HEK293 (cell line): ENCODE measurements at regions not wholly inside any gene's neighbourhood (a gene's known extent, or its start where the extent isn't known, plus 50 kb on each side); places are given as distances from the start of the nearest gene placed in this dataset.

Experiments used
- CTCF ChIA-PET: fragments of 350-600 bp; formaldehyde crosslinking; extraction: SDS; loops from one replicate; lab custom pipeline; 2021; ENCODE audit warnings: antibody characterized with exemption; lab: Yijun Ruan, JAX
- POLR2A ChIA-PET: fragments of 300-600 bp; formaldehyde crosslinking; extraction: SDS; loops from one replicate; lab custom pipeline; 2020; ENCODE audit warnings: antibody characterized with exemption, inconsistent platforms; lab: Yijun Ruan, JAX
- H3K27ac ChIP-seq: fragments of 200-500 bp; sonication (Bioruptor generic); 2 replicates; pipeline ENCODE4 v1.5.1; 2014; ENCODE audit warnings: low read depth, low read length, control low read depth, inconsistent platforms; ENCODE audit errors: extremely low read depth
- H3K36me3 ChIP-seq, 2 experiments: fragments of 200-500 bp in 1 of 2; sonication (Bioruptor generic) in 1 of 2; 1 replicate in 1 of 2; 2 replicates in 1 of 2; pipeline ENCODE4 v1.5.1; 2014 to 2017; ENCODE audit warnings: inconsistent platforms in 2 of 2, low read length in 2 of 2; ENCODE audit not compliant: control insufficient read depth in 2 of 2, insufficient read depth in 1 of 2
- H3K4me1 ChIP-seq: fragments of 200-500 bp; sonication (Bioruptor generic); 2 replicates; pipeline ENCODE4 v1.5.1; 2014; ENCODE audit warnings: mild to moderate bottlenecking, low read length, inconsistent platforms; ENCODE audit not compliant: control insufficient read depth, insufficient read depth
- H3K4me3 ChIP-seq: 2 replicates; pipeline ENCODE4 v1.5.1; 2011; ENCODE audit warnings: low read depth, mild to moderate bottlenecking, control low read depth, low read length, moderate library complexity
- H3K9me3 ChIP-seq: fragments of 200-500 bp; sonication (Bioruptor generic); 2 replicates; pipeline ENCODE4 v1.5.1; 2014; ENCODE audit warnings: low read depth, low read length, inconsistent platforms; ENCODE audit not compliant: control insufficient read depth, insufficient read depth
- MYNN ChIP-seq: fragments of 450-650 bp; formaldehyde crosslinking; IDR thresholded peaks from 2 replicates; pipeline ENCODE4 v1.5.1; 2016; ENCODE audit warnings: missing biosample characterization, missing genetic modification characterization, borderline replicate concordance
- MZF1 ChIP-seq: fragments of 450-650 bp; formaldehyde crosslinking; IDR thresholded peaks from 2 replicates; pipeline ENCODE4 v1.5.1; 2017; ENCODE audit warnings: missing biosample characterization, missing genetic modification characterization, borderline replicate concordance
- YY1 ChIP-seq: fragments of 450-650 bp; formaldehyde crosslinking; IDR thresholded peaks from 2 replicates; pipeline ENCODE4 v1.5.1; 2018; ENCODE audit warnings: missing biosample characterization, missing genetic modification characterization
- ZNF416 ChIP-seq: fragments of 450-650 bp; formaldehyde crosslinking; IDR thresholded peaks from 2 replicates; pipeline ENCODE4 v1.5.1; 2016; ENCODE audit warnings: missing biosample characterization, missing genetic modification characterization
- ZNF571 ChIP-seq: fragments of 450-650 bp; formaldehyde crosslinking; IDR thresholded peaks from 2 replicates; pipeline ENCODE4 v1.5.0; 2017; ENCODE audit warnings: missing biosample characterization, missing genetic modification characterization
- ZNF585B ChIP-seq: fragments of 450-650 bp; formaldehyde crosslinking; IDR thresholded peaks from 2 replicates; pipeline ENCODE4 v1.5.1; 2016; ENCODE audit warnings: missing biosample characterization, missing genetic modification characterization
- ZNF792 ChIP-seq: fragments of 450-650 bp; formaldehyde crosslinking; IDR thresholded peaks from 2 replicates; pipeline ENCODE4 v1.5.1; 2016; ENCODE audit warnings: missing biosample characterization, missing genetic modification characterization
- TF ChIP-seq, protein P1 (sequence below): fragments of 450-650 bp; formaldehyde crosslinking; IDR thresholded peaks from 2 replicates; pipeline ENCODE4 v1.5.1; 2017; ENCODE audit warnings: missing biosample characterization, missing genetic modification characterization
- TF ChIP-seq, protein P2 (sequence below): fragments of 450-650 bp; formaldehyde crosslinking; IDR thresholded peaks from 2 replicates; pipeline ENCODE4; 2016; ENCODE audit warnings: missing biosample characterization, missing genetic modification characterization
- TF ChIP-seq, protein P3 (sequence below): fragments of 450-650 bp; formaldehyde crosslinking; IDR thresholded peaks from 2 replicates; pipeline ENCODE4 v1.5.1; 2017; ENCODE audit warnings: missing biosample characterization, missing genetic modification characterization
- TF ChIP-seq, protein P4 (sequence below): fragments of 450-650 bp; formaldehyde crosslinking; conservative IDR thresholded peaks from 2 replicates; pipeline ENCODE4 v1.5.1; 2016; ENCODE audit warnings: low read depth, missing biosample characterization, missing genetic modification characterization

DNA sequence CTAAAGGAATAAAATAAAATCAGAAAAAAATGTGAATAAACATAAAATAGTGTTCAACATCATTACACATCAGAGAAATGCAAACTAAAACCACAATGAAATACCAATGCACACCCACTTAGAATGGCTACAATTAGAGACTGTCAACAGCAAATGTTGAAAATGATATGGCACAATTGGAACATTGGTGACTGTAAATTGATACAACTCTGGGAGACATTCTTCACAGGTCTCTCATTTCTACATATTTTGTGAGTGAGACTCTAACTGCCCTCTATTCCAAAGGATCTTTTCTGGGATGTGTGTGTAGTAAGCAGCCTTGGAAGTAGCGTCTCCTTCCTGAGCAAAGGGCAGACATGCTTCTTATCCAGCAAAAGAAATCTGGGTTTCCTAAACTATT is 323.0 kb downstream of the FBXO15 start:
- no peaks in the 10 kb centered on the region for H3K4me1 ChIP-seq
- TF ChIP-seq ZNF571 (tag by site-specific recombination), result no peak
- no peaks in the 10 kb centered on the region for H3K36me3 ChIP-seq
- ChIA-PET POLR2A (no interaction called here), CTCF (interaction anchor here (1.3 kb wide), 1 partner anchor 18 kb away, joined by 4 read pairs; no protein-coding TSS in a partner anchor)
- no peaks in the 10 kb centered on the region for H3K9me3 ChIP-seq
- H3K4me3 ChIP-seq, result no peak overlapping the region
- no peak overlapping the region for H3K27ac ChIP-seq

DNA sequence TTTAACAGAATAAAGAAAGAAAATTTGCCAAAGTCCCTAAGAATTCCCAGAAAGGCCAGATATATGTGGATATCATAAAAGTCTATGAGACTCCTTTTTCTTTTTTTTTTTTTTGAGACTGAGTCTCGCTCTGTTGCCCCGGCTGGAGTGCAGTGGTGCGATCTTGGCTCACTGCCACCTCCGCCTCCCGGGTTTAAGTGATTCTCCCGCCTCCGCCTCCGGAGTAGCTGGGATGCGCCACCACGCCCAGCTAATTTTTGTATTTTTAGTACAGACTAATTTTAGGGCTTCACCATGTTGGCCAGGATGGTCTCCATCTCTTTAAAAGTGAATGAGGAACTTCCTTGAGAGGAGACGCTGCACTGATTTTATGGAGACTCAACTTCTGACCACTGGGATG is 335.2 kb downstream of the FBXO15 start:
- no peak overlapping the region for H3K27ac ChIP-seq
- no peaks in the 10 kb centered on the region for H3K4me1 ChIP-seq
- TF ChIP-seq, protein P1, sequence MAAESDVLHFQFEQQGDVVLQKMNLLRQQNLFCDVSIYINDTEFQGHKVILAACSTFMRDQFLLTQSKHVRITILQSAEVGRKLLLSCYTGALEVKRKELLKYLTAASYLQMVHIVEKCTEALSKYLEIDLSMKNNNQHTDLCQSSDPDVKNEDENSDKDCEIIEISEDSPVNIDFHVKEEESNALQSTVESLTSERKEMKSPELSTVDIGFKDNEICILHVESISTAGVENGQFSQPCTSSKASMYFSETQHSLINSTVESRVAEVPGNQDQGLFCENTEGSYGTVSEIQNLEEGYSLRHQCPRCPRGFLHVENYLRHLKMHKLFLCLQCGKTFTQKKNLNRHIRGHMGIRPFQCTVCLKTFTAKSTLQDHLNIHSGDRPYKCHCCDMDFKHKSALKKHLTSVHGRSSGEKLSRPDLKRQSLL (tag by site-specific recombination), result no peak
- TF ChIP-seq ZNF416 (tag by site-specific recombination), result no peak
- TF ChIP-seq MYNN (tag by site-specific recombination), result no peak
- TF ChIP-seq, protein P2, sequence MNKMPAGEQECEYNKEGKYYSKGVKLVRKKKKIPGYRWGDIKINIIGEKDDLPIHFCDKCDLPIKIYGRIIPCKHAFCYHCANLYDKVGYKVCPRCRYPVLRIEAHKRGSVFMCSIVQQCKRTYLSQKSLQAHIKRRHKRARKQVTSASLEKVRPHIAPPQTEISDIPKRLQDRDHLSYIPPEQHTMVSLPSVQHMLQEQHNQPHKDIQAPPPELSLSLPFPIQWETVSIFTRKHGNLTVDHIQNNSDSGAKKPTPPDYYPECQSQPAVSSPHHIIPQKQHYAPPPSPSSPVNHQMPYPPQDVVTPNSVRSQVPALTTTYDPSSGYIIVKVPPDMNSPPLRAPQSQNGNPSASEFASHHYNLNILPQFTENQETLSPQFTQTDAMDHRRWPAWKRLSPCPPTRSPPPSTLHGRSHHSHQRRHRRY, result no peak
- TF ChIP-seq, protein P3, sequence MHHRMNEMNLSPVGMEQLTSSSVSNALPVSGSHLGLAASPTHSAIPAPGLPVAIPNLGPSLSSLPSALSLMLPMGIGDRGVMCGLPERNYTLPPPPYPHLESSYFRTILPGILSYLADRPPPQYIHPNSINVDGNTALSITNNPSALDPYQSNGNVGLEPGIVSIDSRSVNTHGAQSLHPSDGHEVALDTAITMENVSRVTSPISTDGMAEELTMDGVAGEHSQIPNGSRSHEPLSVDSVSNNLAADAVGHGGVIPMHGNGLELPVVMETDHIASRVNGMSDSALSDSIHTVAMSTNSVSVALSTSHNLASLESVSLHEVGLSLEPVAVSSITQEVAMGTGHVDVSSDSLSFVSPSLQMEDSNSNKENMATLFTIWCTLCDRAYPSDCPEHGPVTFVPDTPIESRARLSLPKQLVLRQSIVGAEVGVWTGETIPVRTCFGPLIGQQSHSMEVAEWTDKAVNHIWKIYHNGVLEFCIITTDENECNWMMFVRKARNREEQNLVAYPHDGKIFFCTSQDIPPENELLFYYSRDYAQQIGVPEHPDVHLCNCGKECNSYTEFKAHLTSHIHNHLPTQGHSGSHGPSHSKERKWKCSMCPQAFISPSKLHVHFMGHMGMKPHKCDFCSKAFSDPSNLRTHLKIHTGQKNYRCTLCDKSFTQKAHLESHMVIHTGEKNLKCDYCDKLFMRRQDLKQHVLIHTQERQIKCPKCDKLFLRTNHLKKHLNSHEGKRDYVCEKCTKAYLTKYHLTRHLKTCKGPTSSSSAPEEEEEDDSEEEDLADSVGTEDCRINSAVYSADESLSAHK (tag by site-specific recombination), result no peak
- no peak for TF ChIP-seq ZNF585B (tag by site-specific recombination)
- no peak for TF ChIP-seq YY1 (tag by site-specific recombination)
- no peak for TF ChIP-seq MZF1 (tag by site-specific recombination)
- TF ChIP-seq ZNF792 (tag by site-specific recombination), result no peak
- TF ChIP-seq, protein P4, sequence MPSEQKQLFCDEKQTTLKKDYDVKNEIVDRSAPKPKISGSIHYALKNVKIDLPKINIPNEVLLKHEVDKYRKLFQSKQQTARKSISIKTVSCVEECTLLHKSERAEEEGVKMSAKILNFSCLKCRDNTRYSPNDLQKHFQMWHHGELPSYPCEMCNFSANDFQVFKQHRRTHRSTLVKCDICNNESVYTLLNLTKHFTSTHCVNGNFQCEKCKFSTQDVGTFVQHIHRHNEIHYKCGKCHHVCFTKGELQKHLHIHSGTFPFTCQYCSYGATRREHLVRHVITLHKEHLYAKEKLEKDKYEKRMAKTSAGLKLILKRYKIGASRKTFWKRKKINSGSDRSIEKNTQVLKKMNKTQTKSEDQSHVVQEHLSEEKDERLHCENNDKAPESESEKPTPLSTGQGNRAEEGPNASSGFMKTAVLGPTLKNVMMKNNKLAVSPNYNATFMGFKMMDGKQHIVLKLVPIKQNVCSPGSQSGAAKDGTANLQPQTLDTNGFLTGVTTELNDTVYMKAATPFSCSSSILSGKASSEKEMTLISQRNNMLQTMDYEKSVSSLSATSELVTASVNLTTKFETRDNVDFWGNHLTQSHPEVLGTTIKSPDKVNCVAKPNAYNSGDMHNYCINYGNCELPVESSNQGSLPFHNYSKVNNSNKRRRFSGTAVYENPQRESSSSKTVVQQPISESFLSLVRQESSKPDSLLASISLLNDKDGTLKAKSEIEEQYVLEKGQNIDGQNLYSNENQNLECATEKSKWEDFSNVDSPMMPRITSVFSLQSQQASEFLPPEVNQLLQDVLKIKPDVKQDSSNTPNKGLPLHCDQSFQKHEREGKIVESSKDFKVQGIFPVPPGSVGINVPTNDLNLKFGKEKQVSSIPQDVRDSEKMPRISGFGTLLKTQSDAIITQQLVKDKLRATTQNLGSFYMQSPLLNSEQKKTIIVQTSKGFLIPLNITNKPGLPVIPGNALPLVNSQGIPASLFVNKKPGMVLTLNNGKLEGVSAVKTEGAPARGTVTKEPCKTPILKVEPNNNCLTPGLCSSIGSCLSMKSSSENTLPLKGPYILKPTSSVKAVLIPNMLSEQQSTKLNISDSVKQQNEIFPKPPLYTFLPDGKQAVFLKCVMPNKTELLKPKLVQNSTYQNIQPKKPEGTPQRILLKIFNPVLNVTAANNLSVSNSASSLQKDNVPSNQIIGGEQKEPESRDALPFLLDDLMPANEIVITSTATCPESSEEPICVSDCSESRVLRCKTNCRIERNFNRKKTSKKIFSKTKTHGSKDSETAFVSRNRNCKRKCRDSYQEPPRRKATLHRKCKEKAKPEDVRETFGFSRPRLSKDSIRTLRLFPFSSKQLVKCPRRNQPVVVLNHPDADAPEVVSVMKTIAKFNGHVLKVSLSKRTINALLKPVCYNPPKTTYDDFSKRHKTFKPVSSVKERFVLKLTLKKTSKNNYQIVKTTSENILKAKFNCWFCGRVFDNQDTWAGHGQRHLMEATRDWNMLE (tag by site-specific recombination), result no peak
- TF ChIP-seq, all 188 proteins: peak for 0
- ChIA-PET POLR2A (no interaction called here), CTCF (interaction anchor here (1.0 kb wide), 1 partner anchor 31 kb away, joined by 3 read pairs; no protein-coding TSS in a partner anchor)
- Histone ChIP-seq H3K9me3 (no peaks in the 10 kb centered on the region), H3K4me3 (no peak overlapping the region), H3K36me3 (no peaks in the 10 kb centered on the region)
